ENCODE measurements at regions not wholly inside any gene's neighbourhood (a gene's known extent, or its start where the extent isn't known, plus 50 kb on each side); places are given as distances from the start of the nearest gene placed in this dataset.

DNA sequence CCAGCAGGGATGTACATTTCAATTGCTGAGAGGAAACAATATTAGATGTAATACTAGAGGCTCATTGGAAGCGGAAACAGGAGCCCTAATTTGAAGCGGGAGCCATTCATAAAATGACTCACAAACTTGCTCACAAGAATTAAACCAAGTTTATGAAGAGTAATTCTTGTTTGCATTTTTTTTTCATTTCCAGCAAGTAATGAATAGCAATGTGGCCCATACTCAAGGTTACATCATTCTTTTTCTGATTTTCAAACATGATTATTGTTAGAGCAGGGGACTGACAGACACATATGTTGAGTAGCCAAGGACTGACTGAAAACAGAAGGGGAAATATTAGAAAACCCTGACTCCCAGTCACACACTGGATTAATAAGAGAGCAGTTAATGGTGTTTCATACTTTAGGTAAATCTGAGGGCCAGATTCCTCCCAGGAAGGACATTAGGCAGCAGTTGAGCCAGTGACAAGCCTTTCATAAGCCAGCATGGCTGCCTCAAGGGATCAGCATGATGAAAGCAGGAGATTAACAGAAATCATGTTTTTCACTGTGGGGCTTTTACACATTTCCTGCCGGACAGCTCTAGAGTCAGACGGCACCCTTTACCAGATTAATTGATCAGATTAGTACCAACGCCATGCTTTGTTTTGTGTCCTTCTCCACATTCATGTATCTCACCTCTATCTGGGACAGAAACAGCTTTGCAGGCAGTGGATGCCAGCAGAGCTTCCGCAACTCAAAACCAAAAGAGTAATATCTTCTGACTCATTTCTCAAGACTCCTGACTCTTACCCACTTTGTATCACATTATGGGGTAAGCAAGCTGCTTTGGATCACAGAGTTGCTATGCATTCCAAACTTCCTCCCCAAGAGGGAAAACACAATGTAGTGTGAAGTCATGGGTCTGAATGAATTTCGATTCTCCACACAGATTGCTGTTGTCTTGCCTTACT, 831.6 kb downstream of the KCNA4 start:
- no peaks in the 10 kb centered on the region for H3K36me3 ChIP-seq (ENCODE audit: control insufficient read depth in 3 of 3, insufficient read depth in 3 of 3, low read length in 3 of 3)
- no peak overlapping the region for H3K9ac ChIP-seq (ENCODE audit: low read depth in 1 of 3, low read length in 3 of 3)
- H3K4me3 ChIP-seq (ENCODE audit: low read length in 3 of 3): no peak overlapping the region
- no peaks in the 10 kb centered on the region for H3K4me1 ChIP-seq (ENCODE audit: control insufficient read depth in 3 of 3, insufficient read depth in 3 of 3, low read length in 3 of 3)
- peaks cover 0 to 2% (median 0%) of the 10 kb centered on the region in 3 donors for H3K9me3 ChIP-seq (ENCODE audit: control insufficient read depth in 3 of 3, low read length in 3 of 3)
- no peak overlapping the region for H3K27ac ChIP-seq (ENCODE audit: low read depth, low read length)
- no peaks in the 10 kb centered on the region for H3K27me3 ChIP-seq (ENCODE audit: control insufficient read depth in 3 of 3, insufficient read depth in 3 of 3, low read length in 3 of 3)

DNA sequence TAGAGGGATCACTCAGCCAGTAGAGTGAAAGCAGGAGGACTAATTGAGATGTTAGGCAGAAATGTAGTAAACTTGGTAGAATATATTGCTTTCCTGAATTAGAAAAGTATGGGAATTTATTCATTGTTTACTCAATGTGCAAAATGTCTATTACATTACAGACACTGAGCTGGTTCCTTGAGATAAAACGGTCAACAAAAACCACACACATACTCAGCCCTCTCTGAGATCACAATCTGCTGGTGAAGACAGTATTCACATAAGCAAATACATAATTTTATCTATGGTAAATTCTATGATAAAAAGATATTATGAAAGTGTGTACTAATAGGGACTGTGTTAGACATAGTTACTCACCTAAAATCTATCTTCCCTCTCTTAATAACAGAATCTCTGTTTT, 833.5 kb downstream of the KCNA4 start:
- Histone ChIP-seq H3K4me1 (ENCODE audit: control insufficient read depth in 3 of 3, insufficient read depth in 3 of 3, low read length in 3 of 3) (no peaks in the 10 kb centered on the region), H3K4me3 (ENCODE audit: low read length in 3 of 3) (no peak overlapping the region), H3K27ac (ENCODE audit: low read depth, low read length) (no peak overlapping the region), H3K9me3 (ENCODE audit: control insufficient read depth in 3 of 3, low read length in 3 of 3) (peaks cover 0 to 2% (median 0%) of the 10 kb centered on the region in 3 donors), H3K27me3 (ENCODE audit: control insufficient read depth in 3 of 3, insufficient read depth in 3 of 3, low read length in 3 of 3) (no peaks in the 10 kb centered on the region), H3K36me3 (ENCODE audit: control insufficient read depth in 3 of 3, insufficient read depth in 3 of 3, low read length in 3 of 3) (no peaks in the 10 kb centered on the region), H3K9ac (ENCODE audit: low read depth in 1 of 3, low read length in 3 of 3) (no peak overlapping the region)

- Histone ChIP-seq H3K9me3 (ENCODE audit: control insufficient read depth in 3 of 3, low read length in 3 of 3) (no peaks in the 10 kb centered on the region), H3K4me3 (ENCODE audit: low read length in 3 of 3) (no peak overlapping the region), H3K9ac (ENCODE audit: low read depth in 1 of 3, low read length in 3 of 3) (no peak overlapping the region), H3K36me3 (ENCODE audit: control insufficient read depth in 3 of 3, insufficient read depth in 3 of 3, low read length in 3 of 3) (no peaks in the 10 kb centered on the region), H3K27ac (ENCODE audit: low read depth, low read length) (no peak overlapping the region), H3K27me3 (ENCODE audit: control insufficient read depth in 3 of 3, insufficient read depth in 3 of 3, low read length in 3 of 3) (no peaks in the 10 kb centered on the region), H3K4me1 (ENCODE audit: control insufficient read depth in 3 of 3, insufficient read depth in 3 of 3, low read length in 3 of 3) (no peaks in the 10 kb centered on the region)
Measured at GRCh38 chr11:29173660-29174062, 843.2 kb downstream of the KCNA4 start.

DNA sequence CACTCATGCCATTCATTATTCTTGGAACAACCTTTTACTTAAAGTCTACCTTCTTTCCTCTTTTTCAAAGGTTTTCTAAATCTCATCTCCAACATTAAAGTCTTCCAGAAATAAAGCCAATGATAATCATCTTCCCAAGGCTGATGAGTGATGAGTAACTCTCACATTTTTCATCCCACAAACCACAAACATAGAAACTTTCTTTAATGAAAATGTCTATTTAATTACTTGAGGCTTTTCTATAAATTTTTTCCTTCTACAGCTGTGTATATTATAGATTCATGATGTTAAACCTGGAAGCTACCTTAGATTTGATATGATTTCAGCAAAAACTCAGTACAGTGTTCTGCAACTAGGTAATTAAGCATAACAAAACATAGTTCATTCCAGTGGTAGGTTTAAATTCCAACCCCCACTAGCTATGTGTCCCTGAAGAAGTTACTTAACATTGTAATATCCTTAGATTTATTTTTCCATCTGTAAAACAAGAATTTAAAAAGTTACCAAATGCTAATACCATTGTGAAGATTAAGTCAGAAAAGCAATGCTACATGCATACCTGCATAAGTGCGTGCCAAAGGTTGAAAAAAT, 845.4 kb downstream of the KCNA4 start:
- H3K27me3 ChIP-seq (ENCODE audit: control insufficient read depth in 3 of 3, insufficient read depth in 3 of 3, low read length in 3 of 3): no peaks in the 10 kb centered on the region
- H3K4me1 ChIP-seq (ENCODE audit: control insufficient read depth in 3 of 3, insufficient read depth in 3 of 3, low read length in 3 of 3): no peaks in the 10 kb centered on the region
- no peak overlapping the region for H3K4me3 ChIP-seq (ENCODE audit: low read length in 3 of 3)
- H3K9me3 ChIP-seq (ENCODE audit: control insufficient read depth in 3 of 3, low read length in 3 of 3): no peaks in the 10 kb centered on the region
- no peak overlapping the region for H3K9ac ChIP-seq (ENCODE audit: low read depth in 1 of 3, low read length in 3 of 3)
- no peaks in the 10 kb centered on the region for H3K36me3 ChIP-seq (ENCODE audit: control insufficient read depth in 3 of 3, insufficient read depth in 3 of 3, low read length in 3 of 3)
- no peak overlapping the region for H3K27ac ChIP-seq (ENCODE audit: low read depth, low read length)

- Histone ChIP-seq H3K27ac (ENCODE audit: low read depth, low read length) (no peak overlapping the region), H3K9ac (ENCODE audit: low read depth in 1 of 3, low read length in 3 of 3) (no peak overlapping the region), H3K4me3 (ENCODE audit: low read length in 3 of 3) (no peak overlapping the region), H3K4me1 (ENCODE audit: control insufficient read depth in 3 of 3, insufficient read depth in 3 of 3, low read length in 3 of 3) (no peaks in the 10 kb centered on the region), H3K36me3 (ENCODE audit: control insufficient read depth in 3 of 3, insufficient read depth in 3 of 3, low read length in 3 of 3) (no peaks in the 10 kb centered on the region), H3K9me3 (ENCODE audit: control insufficient read depth in 3 of 3, low read length in 3 of 3) (no peaks in the 10 kb centered on the region), H3K27me3 (ENCODE audit: control insufficient read depth in 3 of 3, insufficient read depth in 3 of 3, low read length in 3 of 3) (no peaks in the 10 kb centered on the region)
Measured at GRCh38 chr11:29166306-29166705, 850.5 kb downstream of the KCNA4 start.

DNA sequence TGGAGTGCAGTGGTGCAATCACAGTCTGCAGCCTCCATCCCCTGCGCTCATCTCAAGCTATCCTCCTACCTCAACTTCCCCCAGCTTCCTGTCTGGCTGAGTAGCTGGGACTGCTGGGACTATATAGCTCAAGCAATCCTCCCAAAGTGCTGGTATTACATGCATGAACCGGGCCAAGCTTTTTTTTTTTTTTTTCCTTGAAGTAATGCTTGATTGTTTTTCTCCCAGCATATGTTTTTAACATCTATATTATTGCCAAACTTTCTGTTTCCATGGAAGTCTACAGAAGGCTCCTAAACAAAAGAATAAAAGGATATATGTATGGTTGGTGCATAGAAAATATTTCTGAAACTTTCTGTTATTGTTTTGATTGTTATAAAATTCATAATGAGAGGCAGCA, 853.6 kb downstream of the KCNA4 start:
- no peak overlapping the region for H3K27ac ChIP-seq (ENCODE audit: low read depth, low read length)
- no peaks in the 10 kb centered on the region for H3K4me1 ChIP-seq (ENCODE audit: control insufficient read depth in 3 of 3, insufficient read depth in 3 of 3, low read length in 3 of 3)
- H3K9ac ChIP-seq (ENCODE audit: low read depth in 1 of 3, low read length in 3 of 3): no peak overlapping the region
- no peaks in the 10 kb centered on the region for H3K36me3 ChIP-seq (ENCODE audit: control insufficient read depth in 3 of 3, insufficient read depth in 3 of 3, low read length in 3 of 3)
- no peaks in the 10 kb centered on the region for H3K9me3 ChIP-seq (ENCODE audit: control insufficient read depth in 3 of 3, low read length in 3 of 3)
- H3K4me3 ChIP-seq (ENCODE audit: low read length in 3 of 3): no peak overlapping the region
- H3K27me3 ChIP-seq (ENCODE audit: control insufficient read depth in 3 of 3, insufficient read depth in 3 of 3, low read length in 3 of 3): no peaks in the 10 kb centered on the region

- H3K9me3 ChIP-seq (ENCODE audit: control insufficient read depth in 3 of 3, low read length in 3 of 3): no peaks in the 10 kb centered on the region
- H3K9ac ChIP-seq (ENCODE audit: low read depth in 1 of 3, low read length in 3 of 3): no peak overlapping the region
- H3K27me3 ChIP-seq (ENCODE audit: control insufficient read depth in 3 of 3, insufficient read depth in 3 of 3, low read length in 3 of 3): no peaks in the 10 kb centered on the region
- no peaks in the 10 kb centered on the region for H3K36me3 ChIP-seq (ENCODE audit: control insufficient read depth in 3 of 3, insufficient read depth in 3 of 3, low read length in 3 of 3)
- no peak overlapping the region for H3K27ac ChIP-seq (ENCODE audit: low read depth, low read length)
- no peak overlapping the region for H3K4me3 ChIP-seq (ENCODE audit: low read length in 3 of 3)
- H3K4me1 ChIP-seq (ENCODE audit: control insufficient read depth in 3 of 3, insufficient read depth in 3 of 3, low read length in 3 of 3): no peaks in the 10 kb centered on the region
Measured at GRCh38 chr11:29162491-29162890, 854.3 kb downstream of the KCNA4 start.

DNA sequence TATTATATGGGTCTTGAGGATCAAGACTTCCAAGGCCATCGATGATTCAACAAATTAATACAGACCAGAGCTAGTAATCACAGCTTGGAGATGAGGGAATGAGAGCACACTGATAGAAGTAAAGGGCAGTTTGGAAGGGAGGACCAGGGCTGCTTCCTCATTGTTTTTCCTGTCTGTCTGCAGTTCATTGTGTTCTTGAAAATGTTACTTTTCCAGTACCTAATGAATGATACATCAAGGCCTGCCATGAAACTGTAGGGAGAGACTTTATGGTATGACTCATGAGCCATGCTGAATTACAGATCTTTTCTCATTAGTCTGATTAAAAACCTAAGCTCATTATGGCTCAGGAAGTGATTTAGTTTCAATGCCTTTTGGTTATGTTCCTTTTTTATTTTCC, 855.6 kb downstream of the KCNA4 start:
- no peaks in the 10 kb centered on the region for H3K9me3 ChIP-seq (ENCODE audit: control insufficient read depth in 3 of 3, low read length in 3 of 3)
- H3K4me3 ChIP-seq (ENCODE audit: low read length in 3 of 3): no peak overlapping the region
- H3K4me1 ChIP-seq (ENCODE audit: control insufficient read depth in 3 of 3, insufficient read depth in 3 of 3, low read length in 3 of 3): no peaks in the 10 kb centered on the region
- no peak overlapping the region for H3K27ac ChIP-seq (ENCODE audit: low read depth, low read length)
- no peaks in the 10 kb centered on the region for H3K36me3 ChIP-seq (ENCODE audit: control insufficient read depth in 3 of 3, insufficient read depth in 3 of 3, low read length in 3 of 3)
- no peaks in the 10 kb centered on the region for H3K27me3 ChIP-seq (ENCODE audit: control insufficient read depth in 3 of 3, insufficient read depth in 3 of 3, low read length in 3 of 3)
- no peak overlapping the region for H3K9ac ChIP-seq (ENCODE audit: low read depth in 1 of 3, low read length in 3 of 3)

GRCh38 chr11:29159552-29160465, 857.0 kb downstream of the KCNA4 start:
- no peaks in the 10 kb centered on the region for H3K27me3 ChIP-seq (ENCODE audit: control insufficient read depth in 3 of 3, insufficient read depth in 3 of 3, low read length in 3 of 3)
- H3K9me3 ChIP-seq (ENCODE audit: control insufficient read depth in 3 of 3, low read length in 3 of 3): no peaks in the 10 kb centered on the region
- no peak overlapping the region for H3K4me3 ChIP-seq (ENCODE audit: low read length in 3 of 3)
- no peak overlapping the region for H3K9ac ChIP-seq (ENCODE audit: low read depth in 1 of 3, low read length in 3 of 3)
- H3K27ac ChIP-seq (ENCODE audit: low read depth, low read length): no peak overlapping the region
- H3K4me1 ChIP-seq (ENCODE audit: control insufficient read depth in 3 of 3, insufficient read depth in 3 of 3, low read length in 3 of 3): no peaks in the 10 kb centered on the region
- H3K36me3 ChIP-seq (ENCODE audit: control insufficient read depth in 3 of 3, insufficient read depth in 3 of 3, low read length in 3 of 3): no peaks in the 10 kb centered on the region
